Upper lobe of right lung (tissue), 1 donor: ENCODE measurements at regions not wholly inside any gene's neighbourhood (a gene's known extent, or its start where the extent isn't known, plus 50 kb on each side); places are given as distances from the start of the nearest gene placed in this dataset.

ENCODE experiments used
- ATAC-seq: fragments of 200-7000 bp; cut with Tn5 transposase; one replicate; pipeline ENCODE4 v1.9.1; 2020; ENCODE audit warnings: mild to moderate bottlenecking, moderate library complexity
- DNase-seq: peaks from one replicate; pipeline ENCODE4 v3.0.0-alpha.2; 2020
- H3K27ac ChIP-seq: fragments of 200-600 bp; one replicate; pipeline ENCODE4 v1.8.0; 2022
- H3K27me3 ChIP-seq: fragments of 200-600 bp; one replicate; pipeline ENCODE4 v1.8.0; 2022; ENCODE audit warnings: mild to moderate bottlenecking
- H3K36me3 ChIP-seq: fragments of 200-600 bp; one replicate; pipeline ENCODE4 v1.8.0; 2022
- H3K4me1 ChIP-seq: fragments of 200-600 bp; one replicate; pipeline ENCODE4 v1.8.0; 2022
- H3K4me3 ChIP-seq: fragments of 200-600 bp; one replicate; pipeline ENCODE4 v1.8.0; 2022; ENCODE audit warnings: mild to moderate bottlenecking
- H3K9me3 ChIP-seq: fragments of 200-600 bp; one replicate; pipeline ENCODE4 v1.8.0; 2022
- CTCF ChIP-seq: fragments of 200-600 bp; IDR thresholded peaks from one replicate; pipeline ENCODE4 v1.8.0; 2022; ENCODE audit warnings: antibody characterized with exemption
- intact Hi-C: fragments of 100-400 bp; cut with DNase I; formaldehyde crosslinking; loops from one replicate; pipeline ENCODE4 v1.11.0; 2022
- donor health status: DM: no; HTN: yes; CAD: no; lungs with severe emphysema.

- intact Hi-C loops: no loop called here
- H3K27ac ChIP-seq: no peak overlapping the region
- ATAC-seq (no peak), DNase-seq (no peak)
- TF ChIP-seq CTCF: no peak
- peaks cover 8% of the 10 kb centered on the region for H3K9me3 ChIP-seq
- no peaks in the 10 kb centered on the region for H3K27me3 ChIP-seq
- H3K4me1 ChIP-seq: no peaks in the 10 kb centered on the region
- H3K36me3 ChIP-seq: no peaks in the 10 kb centered on the region
- H3K4me3 ChIP-seq: no peak overlapping the region
These were observed 161.7 kb downstream of the OPA1 start for GRCh38 chr3:193754719-193755118.

- no peaks in the 10 kb centered on the region for H3K36me3 ChIP-seq
- ATAC-seq (no peak), DNase-seq (no peak)
- intact Hi-C loops: no loop called here
- no peaks in the 10 kb centered on the region for H3K27me3 ChIP-seq
- TF ChIP-seq CTCF: no peak
- no peak overlapping the region for H3K27ac ChIP-seq
- H3K9me3 ChIP-seq: peaks cover 8% of the 10 kb centered on the region
- no peak overlapping the region for H3K4me3 ChIP-seq
- no peaks in the 10 kb centered on the region for H3K4me1 ChIP-seq
These were observed 163.5 kb downstream of the OPA1 start for GRCh38 chr3:193756536-193756935.

- no peak for TF ChIP-seq CTCF
- H3K27me3 ChIP-seq: no peaks in the 10 kb centered on the region
- ATAC-seq (no peak), DNase-seq (no peak)
- H3K4me3 ChIP-seq: no peak overlapping the region
- intact Hi-C loops: no loop called here
- H3K27ac ChIP-seq: no peak overlapping the region
- no peaks in the 10 kb centered on the region for H3K4me1 ChIP-seq
- no peaks in the 10 kb centered on the region for H3K36me3 ChIP-seq
- peaks cover 8% of the 10 kb centered on the region for H3K9me3 ChIP-seq
These were observed 164.4 kb downstream of the OPA1 start for GRCh38 chr3:193757457-193757856.

- intact Hi-C loops: no loop called here
- ATAC-seq: peak; percentile 19
- Histone ChIP-seq H3K4me3 (no peak overlapping the region), H3K4me1 (no peaks in the 10 kb centered on the region), H3K27me3 (no peaks in the 10 kb centered on the region), H3K9me3 (peaks cover 1% of the 10 kb centered on the region), H3K36me3 (no peaks in the 10 kb centered on the region), H3K27ac (no peak overlapping the region)
- no peak for TF ChIP-seq CTCF
- no peak for DNase-seq
These were observed 169.0 kb downstream of the OPA1 start for GRCh38 chr3:193761969-193762368.

- Histone ChIP-seq H3K27ac (no peak overlapping the region), H3K9me3 (no peaks in the 10 kb centered on the region), H3K4me3 (no peak overlapping the region), H3K27me3 (no peaks in the 10 kb centered on the region), H3K36me3 (no peaks in the 10 kb centered on the region), H3K4me1 (no peaks in the 10 kb centered on the region)
- no peak for TF ChIP-seq CTCF
- DNase-seq: no peak
- intact Hi-C loops: no loop called here
- no peak for ATAC-seq
These were observed 169.6 kb downstream of the OPA1 start for GRCh38 chr3:193762657-193763056.

GRCh38 chr3:193764959-193765358, 172.0 kb downstream of the OPA1 start:
- no peaks in the 10 kb centered on the region for H3K27me3 ChIP-seq
- H3K4me3 ChIP-seq: no peak overlapping the region
- intact Hi-C loops: no loop called here
- TF ChIP-seq CTCF: no peak
- ATAC-seq (no peak), DNase-seq (no peak)
- no peaks in the 10 kb centered on the region for H3K9me3 ChIP-seq
- H3K27ac ChIP-seq: no peak overlapping the region
- no peaks in the 10 kb centered on the region for H3K36me3 ChIP-seq
- no peaks in the 10 kb centered on the region for H3K4me1 ChIP-seq
